CD4-positive, CD25-positive, alpha-beta regulatory T cell (primary cell): ENCODE measurements at regions not wholly inside any gene's neighbourhood (a gene's known extent, or its start where the extent isn't known, plus 50 kb on each side); places are given as distances from the start of the nearest gene placed in this dataset.

Source experiments
- ATAC-seq, 2 donors: fragments of 150-1000 bp; cut with Tn5 transposase; one replicate each; pipeline ENCODE4 v1.10.0; 2021; ENCODE audit warnings: low read depth in 2 of 2, moderate number of reproducible peaks in 2 of 2, moderate library complexity in 1 of 2
- DNase-seq, 3 donors: peaks; one replicate each; pipeline versions ENCODE4 v3.0.0 to v3.0.0-alpha.2; 2012 to 2022; ENCODE audit warnings: mixed read lengths in 1 of 3
- H3K27ac ChIP-seq: one replicate; pipeline ENCODE4 v1.7.0; 2013; ENCODE audit warnings: mild to moderate bottlenecking, low read length; ENCODE audit not compliant: insufficient read depth, poor library complexity, severe bottlenecking
- H3K27me3 ChIP-seq: one replicate; pipeline ENCODE4 v1.7.0; 2013; ENCODE audit warnings: low read length; ENCODE audit not compliant: control insufficient read depth, insufficient read depth
- H3K36me3 ChIP-seq: one replicate; pipeline ENCODE4 v1.7.0; 2013; ENCODE audit warnings: mild to moderate bottlenecking, low read length, moderate library complexity; ENCODE audit not compliant: control insufficient read depth, insufficient read depth
- H3K4me1 ChIP-seq: 2 replicates; pipeline ENCODE4 v1.7.0; 2013; ENCODE audit warnings: mild to moderate bottlenecking, low read length; ENCODE audit not compliant: insufficient read depth, control insufficient read depth, poor library complexity, severe bottlenecking
- H3K4me3 ChIP-seq: one replicate; pipeline ENCODE4 v1.7.0; 2013; ENCODE audit warnings: low read depth, mild to moderate bottlenecking, low read length, moderate library complexity
- H3K9me3 ChIP-seq, 2 experiments: 1 replicate in 1 of 2; 2 replicates in 1 of 2; pipeline ENCODE4 v1.7.0; 2013; ENCODE audit warnings: low read length in 2 of 2, mild to moderate bottlenecking in 1 of 2, moderate library complexity in 1 of 2; ENCODE audit not compliant: control insufficient read depth in 2 of 2
- H3K27ac Mint-ChIP-seq, 3 donors: one replicate each; pipeline ENCODE4 v1.8.0; 2020 to 2022; ENCODE audit warnings: mild to moderate bottlenecking in 3 of 3, mixed read lengths in 3 of 3, moderate library complexity in 2 of 3
- H3K27me3 Mint-ChIP-seq: one replicate; pipeline ENCODE4 v1.8.0; 2022; ENCODE audit warnings: mild to moderate bottlenecking, mixed read lengths
- H3K36me3 Mint-ChIP-seq: one replicate; pipeline ENCODE4 v1.8.0; 2020; ENCODE audit warnings: mixed read lengths
- H3K4me1 Mint-ChIP-seq, 4 donors: one replicate each; pipeline ENCODE4 v1.8.0; 2020 to 2022; ENCODE audit warnings: mixed read lengths in 4 of 4, mild to moderate bottlenecking in 1 of 4
- H3K4me3 Mint-ChIP-seq, 4 donors: one replicate each; pipeline ENCODE4 v1.8.0; 2020 to 2022; ENCODE audit warnings: mild to moderate bottlenecking in 4 of 4, mixed read lengths in 4 of 4, moderate library complexity in 3 of 4
- H3K9me3 Mint-ChIP-seq, 7 donors: one replicate each; pipeline ENCODE4 v1.8.0; 2020 to 2022; ENCODE audit warnings: mixed read lengths in 7 of 7, mild to moderate bottlenecking in 3 of 7, moderate library complexity in 2 of 7

DNA sequence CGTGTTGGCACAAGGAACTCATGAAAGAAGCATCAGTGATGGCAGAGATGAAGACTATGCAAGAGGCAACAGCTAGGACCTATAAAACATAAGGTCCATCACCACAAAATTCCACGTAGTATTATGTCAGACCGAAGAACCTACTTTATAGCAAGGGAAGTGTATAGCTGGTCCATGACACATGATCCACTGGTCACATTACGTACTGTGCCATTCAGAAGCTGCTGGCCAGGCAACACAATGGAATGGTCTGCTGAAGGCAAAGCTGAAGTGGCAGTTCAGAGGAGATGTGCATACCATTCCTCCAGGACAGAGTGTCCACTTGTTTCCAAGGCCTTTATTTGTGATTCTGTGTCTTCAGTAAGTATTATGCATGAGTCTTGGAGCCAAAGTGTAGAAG, 215.5 kb upstream of the UGT8 start:
- no peaks in the 10 kb centered on the region for H3K27me3 Mint-ChIP-seq
- H3K36me3 Mint-ChIP-seq: no peaks in the 10 kb centered on the region
- no peak overlapping the region for H3K27ac ChIP-seq
- H3K36me3 ChIP-seq: no peaks in the 10 kb centered on the region
- no peaks in the 10 kb centered on the region for H3K9me3 Mint-ChIP-seq
- no peaks in the 10 kb centered on the region for H3K27me3 ChIP-seq
- no peaks in the 10 kb centered on the region for H3K4me1 Mint-ChIP-seq
- no peak for ATAC-seq
- H3K9me3 ChIP-seq: no peaks in the 10 kb centered on the region
- H3K4me3 ChIP-seq: no peak overlapping the region
- no peaks in the 10 kb centered on the region for H3K4me1 ChIP-seq
- no peak overlapping the region for H3K27ac Mint-ChIP-seq
- H3K4me3 Mint-ChIP-seq: no peak overlapping the region
- no peak for DNase-seq

- Mint-ChIP-seq H3K36me3 (no peaks in the 10 kb centered on the region), H3K27ac (no peak overlapping the region), H3K4me1 (no peaks in the 10 kb centered on the region), H3K9me3 (no peaks in the 10 kb centered on the region), H3K4me3 (no peak overlapping the region), H3K27me3 (no peaks in the 10 kb centered on the region)
- H3K36me3 ChIP-seq: no peaks in the 10 kb centered on the region
- ATAC-seq: no peak
- H3K4me3 ChIP-seq: no peak overlapping the region
- H3K27me3 ChIP-seq: no peaks in the 10 kb centered on the region
- H3K27ac ChIP-seq: no peak overlapping the region
- no peaks in the 10 kb centered on the region for H3K4me1 ChIP-seq
- H3K9me3 ChIP-seq: no peaks in the 10 kb centered on the region
- DNase-seq: no peak
Observed at GRCh38 chr4:114383721-114384120, 214.9 kb upstream of the UGT8 start.

DNA sequence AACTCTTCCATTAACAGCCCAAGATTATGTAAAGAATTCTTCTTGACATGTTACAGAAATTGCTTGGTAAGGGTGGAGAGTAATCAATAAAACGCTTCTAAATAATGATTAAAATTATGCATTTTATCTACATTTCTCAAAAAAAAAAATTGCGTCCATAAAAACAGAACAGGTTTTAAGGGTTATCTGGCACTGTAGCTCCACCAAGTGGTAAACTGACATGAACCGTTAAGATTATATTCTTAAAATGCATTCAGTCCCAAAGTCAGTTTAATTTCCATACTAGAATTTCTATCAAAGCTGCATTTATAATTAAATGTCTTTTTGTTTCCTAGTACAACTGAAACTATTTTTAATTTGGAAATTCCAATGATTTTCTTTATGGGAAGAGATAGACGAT, 214.0 kb upstream of the UGT8 start:
- no peak for ATAC-seq
- Mint-ChIP-seq H3K4me1 (no peaks in the 10 kb centered on the region), H3K27me3 (no peaks in the 10 kb centered on the region)

GRCh38 chr4:114385195-114385985, 213.2 kb upstream of the UGT8 start:
- Mint-ChIP-seq H3K4me1 (no peaks in the 10 kb centered on the region), H3K9me3 (no peaks in the 10 kb centered on the region), H3K27me3 (no peaks in the 10 kb centered on the region), H3K36me3 (no peaks in the 10 kb centered on the region), H3K4me3 (no peak overlapping the region), H3K27ac (no peak overlapping the region)
- Histone ChIP-seq H3K36me3 (no peaks in the 10 kb centered on the region), H3K27me3 (no peaks in the 10 kb centered on the region), H3K4me3 (no peak overlapping the region), H3K4me1 (no peaks in the 10 kb centered on the region), H3K9me3 (no peaks in the 10 kb centered on the region), H3K27ac (no peak overlapping the region)
- ATAC-seq (no peak), DNase-seq (no peak)

More for the DNA sequence above, 214.0 kb upstream of the UGT8 start:
- Histone ChIP-seq H3K4me3 (no peak overlapping the region), H3K27me3 (no peaks in the 10 kb centered on the region), H3K27ac (no peak overlapping the region), H3K9me3 (no peaks in the 10 kb centered on the region), H3K4me1 (no peaks in the 10 kb centered on the region), H3K36me3 (no peaks in the 10 kb centered on the region)
- Mint-ChIP-seq H3K27ac (no peak overlapping the region), H3K36me3 (no peaks in the 10 kb centered on the region), H3K9me3 (no peaks in the 10 kb centered on the region), H3K4me3 (no peak overlapping the region)
- peak in 2 of 3 donors; percentile 2 to 20 for DNase-seq

GRCh38 chr4:114386637-114387233, 211.9 kb upstream of the UGT8 start:
- no peaks in the 10 kb centered on the region for H3K9me3 ChIP-seq
- no peaks in the 10 kb centered on the region for H3K9me3 Mint-ChIP-seq
- ATAC-seq (no peak), DNase-seq (peak in 2 of 3 donors; percentile 5 to 28)
- H3K4me3 ChIP-seq: no peak overlapping the region
- H3K27ac ChIP-seq: no peak overlapping the region
- H3K4me1 ChIP-seq: no peaks in the 10 kb centered on the region
- no peak overlapping the region for H3K4me3 Mint-ChIP-seq
- no peak overlapping the region for H3K27ac Mint-ChIP-seq
- no peaks in the 10 kb centered on the region for H3K4me1 Mint-ChIP-seq
- no peaks in the 10 kb centered on the region for H3K36me3 ChIP-seq
- H3K36me3 Mint-ChIP-seq: no peaks in the 10 kb centered on the region
- H3K27me3 Mint-ChIP-seq: no peaks in the 10 kb centered on the region
- no peaks in the 10 kb centered on the region for H3K27me3 ChIP-seq

DNA sequence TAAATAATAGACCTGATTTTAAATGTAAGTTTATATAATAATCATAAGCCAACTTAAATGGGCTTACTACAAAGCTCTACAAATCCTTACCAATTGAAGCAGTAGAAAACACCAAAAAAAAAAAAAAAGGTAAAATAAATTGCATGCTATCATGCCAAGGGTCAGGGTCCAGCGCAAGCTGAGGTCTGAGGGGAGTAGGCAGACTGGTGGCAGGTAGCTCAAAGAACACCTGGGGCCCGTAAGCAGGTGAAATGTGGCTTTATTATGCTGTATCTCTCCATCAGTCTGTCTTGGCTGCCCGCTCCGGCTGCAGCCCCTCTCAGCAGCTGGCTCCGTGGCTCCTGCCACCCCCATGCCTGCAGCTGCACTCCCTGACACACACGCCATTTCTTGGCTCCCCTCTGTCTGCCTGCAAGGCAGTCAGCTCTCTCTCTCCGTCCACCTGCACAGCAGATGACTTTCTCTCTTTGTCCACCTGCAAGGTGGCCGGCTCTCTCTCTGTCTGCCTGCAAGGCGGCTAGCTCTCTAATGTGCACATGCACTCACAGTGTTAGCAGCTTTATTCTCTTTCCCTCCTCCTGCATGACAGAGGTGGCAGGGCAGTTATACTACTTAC, 209.4 kb upstream of the UGT8 start:
- H3K27ac Mint-ChIP-seq: no peak overlapping the region
- no peak for DNase-seq
- Histone ChIP-seq H3K36me3 (no peaks in the 10 kb centered on the region), H3K27me3 (no peaks in the 10 kb centered on the region), H3K4me1 (no peaks in the 10 kb centered on the region), H3K27ac (no peak overlapping the region), H3K9me3 (no peaks in the 10 kb centered on the region), H3K4me3 (no peak overlapping the region)
- no peak for ATAC-seq
- H3K4me3 Mint-ChIP-seq: no peak overlapping the region
- H3K9me3 Mint-ChIP-seq: peaks cover 0 to 3% (median 0%) of the 10 kb centered on the region in 7 donors
- no peaks in the 10 kb centered on the region for H3K4me1 Mint-ChIP-seq
- H3K36me3 Mint-ChIP-seq: no peaks in the 10 kb centered on the region
- no peaks in the 10 kb centered on the region for H3K27me3 Mint-ChIP-seq

- DNase-seq (no peak), ATAC-seq (no peak)
- H3K27ac Mint-ChIP-seq: no peak overlapping the region
- no peaks in the 10 kb centered on the region for H3K36me3 Mint-ChIP-seq
- Histone ChIP-seq H3K4me1 (no peaks in the 10 kb centered on the region), H3K4me3 (no peak overlapping the region), H3K27me3 (no peaks in the 10 kb centered on the region), H3K9me3 (no peaks in the 10 kb centered on the region), H3K36me3 (no peaks in the 10 kb centered on the region), H3K27ac (no peak overlapping the region)
- H3K4me1 Mint-ChIP-seq: peaks cover 0 to 2% (median 0%) of the 10 kb centered on the region in 4 donors
- H3K27me3 Mint-ChIP-seq: no peaks in the 10 kb centered on the region
- peaks cover 0 to 3% (median 0%) of the 10 kb centered on the region in 7 donors for H3K9me3 Mint-ChIP-seq
- no peak overlapping the region for H3K4me3 Mint-ChIP-seq
Observed at GRCh38 chr4:114393295-114394038, 205.1 kb upstream of the UGT8 start.
